WTC11 (cell line): ENCODE measurements at regions not wholly inside any gene's neighbourhood (a gene's known extent, or its start where the extent isn't known, plus 50 kb on each side); places are given as distances from the start of the nearest gene placed in this dataset.

Source experiments
- ATAC-seq: fragments of 200-7000 bp; cut with Tn5 transposase; 2 replicates; pipeline ENCODE4 v1.10.0; 2021; ENCODE audit warnings: mild to moderate bottlenecking, moderate library complexity
- CTCF ChIA-PET: fragments of 300-600 bp; sonication (Branson Sonifier 250); formaldehyde crosslinking; loops from one replicate; lab custom pipeline; 2021; ENCODE audit warnings: antibody characterized with exemption; lab: Charles Lee
- POLR2A ChIA-PET: fragments of 350-600 bp; sonication (Branson Sonifier 250); formaldehyde crosslinking; loops from one replicate; lab custom pipeline; 2021; ENCODE audit warnings: antibody characterized with exemption; lab: Charles Lee
- DNase-seq: peaks from one replicate; pipeline ENCODE4 v3.0.0; 2021; ENCODE audit warnings: low spot score
- H3K27ac Mint-ChIP-seq: 2 replicates; pipeline ENCODE4 v1.8.0; 2021; ENCODE audit warnings: mixed read lengths
- H3K27me3 Mint-ChIP-seq: 2 replicates; pipeline ENCODE4 v1.8.0; 2021; ENCODE audit warnings: low read depth, mild to moderate bottlenecking, moderate library complexity, mixed read lengths
- H3K36me3 Mint-ChIP-seq: 2 replicates; pipeline ENCODE4 v1.8.0; 2021; ENCODE audit warnings: mixed read lengths
- H3K4me1 Mint-ChIP-seq: 2 replicates; pipeline ENCODE4 v1.8.0; 2022; ENCODE audit warnings: mixed read lengths
- H3K4me3 Mint-ChIP-seq: 2 replicates; pipeline ENCODE4 v1.8.0; 2021; ENCODE audit warnings: mild to moderate bottlenecking, moderate library complexity, mixed read lengths
- H3K9me3 Mint-ChIP-seq: 2 replicates; pipeline ENCODE4 v1.8.0; 2021; ENCODE audit warnings: mixed read lengths
- ATF1 ChIP-seq: sonication (generic); formaldehyde crosslinking; IDR thresholded peaks from 2 replicates; pipeline ENCODE4 v1.8.1; 2023; ENCODE audit warnings: mild to moderate bottlenecking, moderate library complexity, missing genetic modification reagents
- ELF4 ChIP-seq: sonication (generic); formaldehyde crosslinking; IDR thresholded peaks from 2 replicates; pipeline ENCODE4 v1.8.1; 2022; ENCODE audit warnings: low read depth, mild to moderate bottlenecking, moderate library complexity, missing genetic modification reagents
- EMX1 ChIP-seq: fragments of 250-450 bp; sonication (Bioruptor Pico); IDR thresholded peaks from 2 replicates; pipeline ENCODE4 v1.8.0; 2021; ENCODE audit warnings: mild to moderate bottlenecking
- ESRRA ChIP-seq: sonication (generic); formaldehyde crosslinking; IDR thresholded peaks from 2 replicates; pipeline ENCODE4 v1.8.1; 2022; ENCODE audit warnings: mild to moderate bottlenecking, missing genetic modification reagents, borderline replicate concordance
- ETV6 ChIP-seq: sonication (generic); formaldehyde crosslinking; IDR thresholded peaks from 2 replicates; pipeline ENCODE4 v1.8.1; 2022; ENCODE audit warnings: mild to moderate bottlenecking, missing genetic modification reagents
- HMGA2 ChIP-seq: fragments of 250-450 bp; sonication (Bioruptor Pico); IDR thresholded peaks from 2 replicates; pipeline ENCODE4 v1.4.0; 2021; ENCODE audit warnings: mild to moderate bottlenecking, moderate library complexity
- HMGXB4 ChIP-seq: sonication (generic); formaldehyde crosslinking; IDR thresholded peaks from 2 replicates; pipeline ENCODE4 v1.8.1; 2023; ENCODE audit warnings: mild to moderate bottlenecking, moderate library complexity, missing genetic modification reagents
- JAZF1 ChIP-seq: fragments of 250-450 bp; sonication (Bioruptor Pico); IDR thresholded peaks from 2 replicates; pipeline ENCODE4 v1.9.0; 2021; ENCODE audit warnings: moderate library complexity, mild to moderate bottlenecking, inconsistent platforms
- NFATC4 ChIP-seq: fragments of 250-450 bp; sonication (Bioruptor Pico); IDR thresholded peaks from 2 replicates; pipeline ENCODE4 v1.9.0; 2021; ENCODE audit warnings: mild to moderate bottlenecking
- NR2C2 ChIP-seq: sonication (generic); formaldehyde crosslinking; IDR thresholded peaks from 2 replicates; pipeline ENCODE4 v1.8.0; 2022; ENCODE audit warnings: mild to moderate bottlenecking, missing genetic modification reagents
- PREB ChIP-seq: sonication (generic); formaldehyde crosslinking; IDR thresholded peaks from 2 replicates; pipeline ENCODE4 v1.8.1; 2022; ENCODE audit warnings: mild to moderate bottlenecking, missing genetic modification reagents, moderate library complexity, borderline replicate concordance
- PRRX2 ChIP-seq: fragments of 250-450 bp; sonication (Bioruptor Pico); IDR thresholded peaks from 2 replicates; pipeline ENCODE4 v1.8.0; 2021; ENCODE audit warnings: mild to moderate bottlenecking
- SMAD3 ChIP-seq: sonication (generic); formaldehyde crosslinking; IDR thresholded peaks from 2 replicates; pipeline ENCODE4 v1.8.0; 2022; ENCODE audit warnings: missing genetic modification reagents, mild to moderate bottlenecking, borderline replicate concordance
- SOX15 ChIP-seq: fragments of 250-450 bp; sonication (Bioruptor Pico); IDR thresholded peaks from 2 replicates; pipeline ENCODE4 v1.9.0; 2021; ENCODE audit warnings: mild to moderate bottlenecking
- SP1 ChIP-seq: sonication (generic); formaldehyde crosslinking; conservative IDR thresholded peaks from 2 replicates; pipeline ENCODE4 v1.8.1; 2022; ENCODE audit warnings: missing genetic modification reagents
- STAT6 ChIP-seq: sonication (generic); formaldehyde crosslinking; conservative IDR thresholded peaks from 2 replicates; pipeline ENCODE4 v1.8.1; 2023; ENCODE audit warnings: mild to moderate bottlenecking, low read depth, missing genetic modification reagents, moderate library complexity
- TEAD4 ChIP-seq: sonication (generic); formaldehyde crosslinking; IDR thresholded peaks from 2 replicates; pipeline ENCODE4 v1.8.0; 2022; ENCODE audit warnings: mild to moderate bottlenecking, missing genetic modification reagents
- USF2 ChIP-seq: sonication (generic); formaldehyde crosslinking; IDR thresholded peaks from 2 replicates; pipeline ENCODE4 v1.8.1; 2023; ENCODE audit warnings: mild to moderate bottlenecking, missing genetic modification reagents, moderate library complexity
- ZMAT4 ChIP-seq: fragments of 250-450 bp; sonication (Bioruptor Pico); IDR thresholded peaks from 2 replicates; pipeline ENCODE4 v1.9.0; 2021; ENCODE audit warnings: mild to moderate bottlenecking
- ZNF121 ChIP-seq: sonication (generic); formaldehyde crosslinking; IDR thresholded peaks from 2 replicates; pipeline ENCODE4 v1.8.0; 2023; ENCODE audit warnings: missing genetic modification reagents
- ZNF232 ChIP-seq: sonication (generic); formaldehyde crosslinking; IDR thresholded peaks from 2 replicates; pipeline ENCODE4 v1.8.0; 2022; ENCODE audit warnings: mild to moderate bottlenecking, missing genetic modification reagents
- ZNF317 ChIP-seq: sonication (generic); formaldehyde crosslinking; IDR thresholded peaks from 2 replicates; pipeline ENCODE4 v1.8.1; 2023; ENCODE audit warnings: low read depth, mild to moderate bottlenecking, moderate library complexity, missing genetic modification reagents, borderline replicate concordance
- ZNF512 ChIP-seq: sonication (generic); formaldehyde crosslinking; IDR thresholded peaks from 2 replicates; pipeline ENCODE4 v1.8.1; 2022; ENCODE audit warnings: missing genetic modification reagents, borderline replicate concordance

- no peaks in the 10 kb centered on the region for H3K36me3 Mint-ChIP-seq
- no peak for TF ChIP-seq ELF4
- no peak for TF ChIP-seq TEAD4 (CRISPR knock-in tag)
- no peak for TF ChIP-seq ETV6
- TF ChIP-seq NR2C2 (CRISPR knock-in tag): no peak
- TF ChIP-seq ZNF232 (CRISPR knock-in tag): no peak
- no peak for TF ChIP-seq SMAD3
- TF ChIP-seq SP1: no peak
- no peak for TF ChIP-seq PRRX2 (CRISPR knock-in tag)
- no peak for TF ChIP-seq HMGA2 (CRISPR knock-in tag)
- TF ChIP-seq ZNF121 (CRISPR knock-in tag): no peak
- no peak for TF ChIP-seq ESRRA (CRISPR knock-in tag)
- no peak for TF ChIP-seq PREB
- TF ChIP-seq, all 79 proteins: peak for 0
- ATAC-seq (no peak), DNase-seq (no peak)
- Mint-ChIP-seq H3K4me3 (no peak overlapping the region), H3K4me1 (peaks cover 18% of the 10 kb centered on the region), H3K9me3 (0 out of 2 replicates have a peak, but pooled peaks cover 4% of the 10 kb centered on the region), H3K27me3 (no peaks in the 10 kb centered on the region), H3K27ac (no peak overlapping the region)
- POLR2A ChIA-PET: no interaction called here
- CTCF ChIA-PET: no interaction called here
Measured at GRCh38 chr10:10552948-10553347, 464.7 kb upstream of the CELF2 start.

- Mint-ChIP-seq H3K9me3 (peaks cover 30% of the 10 kb centered on the region), H3K36me3 (peaks cover 3% of the 10 kb centered on the region; the same call in 1 of the 2 replicates), H3K27ac (no peak overlapping the region), H3K4me3 (no peak overlapping the region), H3K4me1 (peaks cover 9% of the 10 kb centered on the region), H3K27me3 (no peaks in the 10 kb centered on the region; the same call in 1 of the 2 replicates)
- no peak for DNase-seq
- ChIA-PET POLR2A (no interaction called here), CTCF (no interaction called here)
- TF ChIP-seq SOX15 (CRISPR knock-in tag): no peak
- TF ChIP-seq HMGXB4 (CRISPR knock-in tag): no peak
- TF ChIP-seq STAT6 (CRISPR knock-in tag): no peak
- TF ChIP-seq USF2: 0 out of 2 replicates have a peak, but pooled peaks have one; percentile 8
- 0 out of 2 replicates have a peak, but pooled peaks have one; percentile 10 for TF ChIP-seq HMGA2 (CRISPR knock-in tag)
- peak; percentile 28; the same call in 1 of the 2 replicates for ATAC-seq
Measured at GRCh38 chr10:10564081-10564794, 453.4 kb upstream of the CELF2 start.

GRCh38 chr10:10576937-10577336 is 440.7 kb upstream of the CELF2 start:
- no peaks in the 10 kb centered on the region for H3K36me3 Mint-ChIP-seq
- no peak for TF ChIP-seq ATF1 (CRISPR knock-in tag)
- TF ChIP-seq ZNF512 (CRISPR knock-in tag): no peak
- no peak for TF ChIP-seq JAZF1 (CRISPR knock-in tag)
- TF ChIP-seq PRRX2 (CRISPR knock-in tag): no peak
- no peak for TF ChIP-seq ZMAT4
- TF ChIP-seq HMGA2 (CRISPR knock-in tag): no peak
- TF ChIP-seq EMX1 (CRISPR knock-in tag): no peak
- no peak for TF ChIP-seq ZNF317 (CRISPR knock-in tag)
- TF ChIP-seq ETV6: no peak
- no peak for TF ChIP-seq NFATC4 (CRISPR knock-in tag)

More at GRCh38 chr10:10576937-10577336, 440.7 kb upstream of the CELF2 start:
- Mint-ChIP-seq H3K4me1 (peaks cover 6% of the 10 kb centered on the region), H3K27ac (no peak overlapping the region), H3K9me3 (peaks cover 9% of the 10 kb centered on the region; the same call in 1 of the 2 replicates), H3K27me3 (no peaks in the 10 kb centered on the region), H3K4me3 (no peak overlapping the region)
- peak; percentile 46; the same call in 1 of the 2 replicates for ATAC-seq
- DNase-seq: no peak
- CTCF ChIA-PET: no interaction called here
- POLR2A ChIA-PET: no interaction called here
